A673 (cell line): ENCODE measurements at regions not wholly inside any gene's neighbourhood (a gene's known extent, or its start where the extent isn't known, plus 50 kb on each side); places are given as distances from the start of the nearest gene placed in this dataset.

ENCODE experiments used
- BruUV-seq: library from RNA; stranded (reverse); fragments of 400-500 nt; replicated peaks from 2 replicates; lab custom pipeline; 2021; lab: Mats Ljungman, UMichigan
- CTCF ChIA-PET: fragments of 300-600 bp; sonication (Branson Sonifier 250); formaldehyde crosslinking; loops from one replicate; lab custom pipeline; 2022; ENCODE audit warnings: antibody characterized with exemption; lab: Charles Lee
- POLR2A ChIA-PET: fragments of 300-600 bp; sonication (Branson Sonifier 250); formaldehyde crosslinking; loops from one replicate; lab custom pipeline; 2022; ENCODE audit warnings: antibody characterized with exemption; ENCODE audit not compliant: low non-redundant PET; lab: Charles Lee
- DNase-seq: peaks from one replicate; pipeline ENCODE4 v3.0.0-alpha.2; 2015; ENCODE audit warnings: low spot score
- H3K27ac ChIP-seq: fragments of 200-600 bp; sonication (generic); 2 replicates; pipeline ENCODE4 v1.5.1; 2016; ENCODE audit warnings: mixed run types, low read depth, mild to moderate bottlenecking, mixed read lengths, antibody characterized with exemption, low read length; ENCODE audit not compliant: poor library complexity, severe bottlenecking
- H3K27me3 ChIP-seq: fragments of 200-600 bp; sonication (generic); replicated peaks from 2 replicates; pipeline ENCODE4 v1.6.1; 2017; ENCODE audit warnings: mixed run types, low read depth, mild to moderate bottlenecking, mixed read lengths, antibody characterized with exemption, low read length; ENCODE audit not compliant: insufficient read depth, poor library complexity
- H3K36me3 ChIP-seq: fragments of 200-600 bp; sonication (generic); 2 replicates; pipeline ENCODE4 v1.6.1; 2016; ENCODE audit warnings: mixed run types, mild to moderate bottlenecking, mixed read lengths, antibody characterized with exemption, low read length; ENCODE audit not compliant: insufficient read depth, poor library complexity, severe bottlenecking
- H3K4me1 ChIP-seq: fragments of 200-600 bp; sonication (generic); 2 replicates; pipeline ENCODE4 v1.6.1; 2017; ENCODE audit warnings: mixed run types, mild to moderate bottlenecking, mixed read lengths, antibody characterized with exemption, low read length; ENCODE audit not compliant: insufficient read depth, poor library complexity, severe bottlenecking
- H3K4me3 ChIP-seq: fragments of 200-600 bp; sonication (generic); 2 replicates; pipeline ENCODE4 v1.5.1; 2016; ENCODE audit warnings: low read depth, mixed run types, mild to moderate bottlenecking, mixed read lengths, low read length; ENCODE audit not compliant: poor library complexity, severe bottlenecking
- H3K9me3 ChIP-seq: fragments of 200-600 bp; sonication (generic); 2 replicates; pipeline ENCODE4 v1.6.1; 2016; ENCODE audit warnings: mixed run types, low read depth, mild to moderate bottlenecking, mixed read lengths, antibody characterized with exemption, low read length; ENCODE audit not compliant: poor library complexity, severe bottlenecking
- CTCF ChIP-seq: fragments of 300-800, 200-600 bp; sonication (generic); conservative IDR thresholded peaks from 2 replicates; pipeline ENCODE4 v1.5.1; 2017; ENCODE audit warnings: low read depth, mild to moderate bottlenecking, antibody characterized with exemption, low read length, moderate library complexity, mixed read lengths
- EZH2 ChIP-seq: fragments of 200-600 bp; sonication (generic); IDR thresholded peaks from 2 replicates; pipeline ENCODE4 v1.6.1; 2017; ENCODE audit warnings: borderline replicate concordance, low read depth, mild to moderate bottlenecking, mixed read lengths, antibody characterized with exemption, low read length; ENCODE audit not compliant: poor library complexity, severe bottlenecking
- intact Hi-C: fragments of 100-400 bp; cut with micrococcal nuclease; formaldehyde crosslinking; loops from one replicate; pipeline ENCODE4 v1.10.0; 2022; ENCODE audit not compliant: unreplicated experiment

GRCh38 chr9:3659647-3660046 lies 133.8 kb upstream of the RFX3 start:
- CTCF ChIA-PET, result no interaction called here
- Histone ChIP-seq H3K4me3 (no peak overlapping the region), H3K36me3 (no peaks in the 10 kb centered on the region), H3K4me1 (no peaks in the 10 kb centered on the region), H3K9me3 (no peaks in the 10 kb centered on the region), H3K27me3 (no peaks in the 10 kb centered on the region), H3K27ac (no peak overlapping the region)
- POLR2A ChIA-PET, result no interaction called here
- DNase-seq, result no peak
- intact Hi-C loops, result no loop called here
- TF ChIP-seq EZH2, result no peak
- no peak for TF ChIP-seq CTCF
- no TSS peak for BruUV-seq

- H3K4me1 ChIP-seq, result no peaks in the 10 kb centered on the region
- H3K36me3 ChIP-seq, result no peaks in the 10 kb centered on the region
- H3K27me3 ChIP-seq, result no peaks in the 10 kb centered on the region
- intact Hi-C loops, result no loop called here
- no peaks in the 10 kb centered on the region for H3K9me3 ChIP-seq
- no TSS peak for BruUV-seq
- no peak overlapping the region for H3K4me3 ChIP-seq
- H3K27ac ChIP-seq, result no peak overlapping the region
- TF ChIP-seq EZH2 (no peak), CTCF (no peak)
- CTCF ChIA-PET, result no interaction called here
- POLR2A ChIA-PET, result no interaction called here
- DNase-seq, result no peak
Observed at GRCh38 chr9:3658964-3659363, 133.2 kb upstream of the RFX3 start.

GRCh38 chr9:3656224-3656623 lies 130.4 kb upstream of the RFX3 start:
- Histone ChIP-seq H3K27me3 (no peaks in the 10 kb centered on the region), H3K36me3 (no peaks in the 10 kb centered on the region), H3K4me1 (no peaks in the 10 kb centered on the region), H3K4me3 (no peak overlapping the region), H3K27ac (no peak overlapping the region), H3K9me3 (no peaks in the 10 kb centered on the region)
- BruUV-seq, result no TSS peak
- ChIA-PET POLR2A (no interaction called here), CTCF (no interaction called here)
- intact Hi-C loops, result no loop called here
- DNase-seq, result no peak
- TF ChIP-seq EZH2, result no peak
- no peak for TF ChIP-seq CTCF
